GM18907 (cell line): ENCODE measurements at regions not wholly inside any gene's neighbourhood (a gene's known extent, or its start where the extent isn't known, plus 50 kb on each side); places are given as distances from the start of the nearest gene placed in this dataset.

Experiments used
- ATAC-seq: cut with Tn5 transposase; IDR thresholded peaks from one replicate; pipeline ENCODE4 v1.9.1; 2021; ENCODE audit warnings: mild to moderate bottlenecking, moderate library complexity; ENCODE audit not compliant: unreplicated experiment

DNA sequence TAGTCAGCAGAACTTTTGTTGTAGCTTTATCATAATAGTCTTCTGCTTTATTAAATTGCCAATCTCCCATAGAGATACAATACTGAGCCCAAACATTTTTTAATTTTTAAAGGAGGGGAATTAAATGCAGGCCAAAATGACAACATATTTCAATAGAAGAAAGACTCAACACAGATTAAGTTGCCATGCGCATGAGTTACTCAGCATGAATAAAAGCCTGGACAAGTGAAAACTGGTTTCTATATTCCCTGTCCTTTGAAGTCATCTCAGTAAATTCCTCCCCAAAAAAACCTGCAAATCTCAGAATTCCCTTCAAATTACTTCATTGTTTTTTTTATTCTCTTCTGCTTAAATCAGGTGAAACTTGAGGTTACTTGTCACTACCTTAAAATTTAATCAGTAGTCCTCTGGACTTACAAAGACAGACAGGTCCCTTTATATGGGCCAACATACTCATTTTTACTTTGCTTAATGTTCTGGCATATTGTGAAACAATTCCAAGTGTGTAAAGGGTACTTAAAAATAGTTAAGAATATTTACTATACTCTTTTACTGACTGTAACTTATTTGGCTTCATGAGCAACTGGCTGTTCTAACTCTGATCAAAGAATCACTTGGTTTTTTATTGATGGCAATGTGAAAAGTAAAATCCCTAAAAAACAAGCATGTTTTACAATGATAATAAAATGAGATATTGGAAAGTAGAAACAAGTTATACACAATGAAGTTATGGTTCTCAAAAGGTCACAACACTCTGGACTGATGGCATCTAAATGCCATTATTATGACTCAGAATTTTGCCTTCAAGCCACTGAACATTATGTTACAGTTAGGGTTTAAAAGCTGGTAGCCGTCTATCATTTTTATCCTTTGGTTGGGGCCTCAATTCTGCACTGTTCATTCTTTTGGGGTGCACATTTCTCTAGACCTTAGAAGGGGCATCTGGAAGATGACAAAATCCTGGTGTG, 49.9 kb upstream of the COL21A1 start:
- ATAC-seq, result no peak
